ENCODE measurements at regions not wholly inside any gene's neighbourhood (a gene's known extent, or its start where the extent isn't known, plus 50 kb on each side); places are given as distances from the start of the nearest gene placed in this dataset.

- H3K36me3 ChIP-seq (ENCODE audit: insufficient read depth, low read length): no peaks in the 10 kb centered on the region
- no peak for TF ChIP-seq EZH2 (IDR thresholded peaks at IDR 0.05; ENCODE audit: borderline replicate concordance, low read depth, low read length, severe bottlenecking)
- TF ChIP-seq CTCF (IDR thresholded peaks at IDR 0.05; ENCODE audit: borderline replicate concordance, extremely low read depth, low read length, poor library complexity, severe bottlenecking): no peak
- no peak overlapping the region for H3K27ac ChIP-seq (ENCODE audit: low read length)
- H3K4me1 ChIP-seq (ENCODE audit: insufficient read depth, low read length): no peaks in the 10 kb centered on the region
- no peaks in the 10 kb centered on the region for H4K20me1 ChIP-seq (ENCODE audit: insufficient read depth, low read length)
- no peak overlapping the region for H3K4me2 ChIP-seq (ENCODE audit: insufficient read depth, low read length)
- H3K9ac ChIP-seq (ENCODE audit: low read depth, low read length): no peak overlapping the region
- H2AFZ ChIP-seq (ENCODE audit: low read depth, low read length): no peak overlapping the region
- H3K9me3 ChIP-seq (ENCODE audit: insufficient read depth, low read length, severe bottlenecking): no peaks in the 10 kb centered on the region
- H3K27me3 ChIP-seq (ENCODE audit: insufficient read depth, low read length, poor library complexity): peaks cover 6% of the 10 kb centered on the region
- ATAC-seq (ENCODE audit: insufficient read depth, low read depth): no peak
- no peak for DNase-seq
- H3K4me3 ChIP-seq (ENCODE audit: low read depth in 1 of 2, low read length in 2 of 2): no peak overlapping the region
- no peaks in the 10 kb centered on the region for H3K79me2 ChIP-seq (ENCODE audit: insufficient read depth, low read length)
These were observed 377.9 kb downstream of the CMPK2 start for GRCh38 chr2:6487765-6488164.

GRCh38 chr2:6492573-6492972 is 373.1 kb downstream of the CMPK2 start:
- Histone ChIP-seq H4K20me1 (ENCODE audit: insufficient read depth, low read length) (no peaks in the 10 kb centered on the region), H3K9ac (ENCODE audit: low read depth, low read length) (no peak overlapping the region), H3K9me3 (ENCODE audit: insufficient read depth, low read length, severe bottlenecking) (no peaks in the 10 kb centered on the region), H3K27ac (ENCODE audit: low read length) (no peak overlapping the region), H3K4me2 (ENCODE audit: insufficient read depth, low read length) (no peak overlapping the region), H3K79me2 (ENCODE audit: insufficient read depth, low read length) (no peaks in the 10 kb centered on the region), H3K27me3 (ENCODE audit: insufficient read depth, low read length, poor library complexity) (peaks cover 3% of the 10 kb centered on the region), H3K4me1 (ENCODE audit: insufficient read depth, low read length) (no peaks in the 10 kb centered on the region), H2AFZ (ENCODE audit: low read depth, low read length) (no peak overlapping the region), H3K4me3 (ENCODE audit: low read depth in 1 of 2, low read length in 2 of 2) (no peak overlapping the region), H3K36me3 (ENCODE audit: insufficient read depth, low read length) (no peaks in the 10 kb centered on the region)
- TF ChIP-seq EZH2 (IDR thresholded peaks at IDR 0.05; ENCODE audit: borderline replicate concordance, low read depth, low read length, severe bottlenecking) (no peak), CTCF (IDR thresholded peaks at IDR 0.05; ENCODE audit: borderline replicate concordance, extremely low read depth, low read length, poor library complexity, severe bottlenecking) (no peak)
- DNase-seq (no peak), ATAC-seq (ENCODE audit: insufficient read depth, low read depth) (no peak)

- ATAC-seq (ENCODE audit: insufficient read depth, low read depth) (no peak), DNase-seq (no peak)
- H3K4me2 ChIP-seq (ENCODE audit: insufficient read depth, low read length): no peak overlapping the region
- H3K4me3 ChIP-seq (ENCODE audit: low read depth in 1 of 2, low read length in 2 of 2): no peak overlapping the region
- no peaks in the 10 kb centered on the region for H3K79me2 ChIP-seq (ENCODE audit: insufficient read depth, low read length)
- no peaks in the 10 kb centered on the region for H3K9me3 ChIP-seq (ENCODE audit: insufficient read depth, low read length, severe bottlenecking)
- peaks cover 3% of the 10 kb centered on the region for H3K27me3 ChIP-seq (ENCODE audit: insufficient read depth, low read length, poor library complexity)
- H3K9ac ChIP-seq (ENCODE audit: low read depth, low read length): no peak overlapping the region
- H2AFZ ChIP-seq (ENCODE audit: low read depth, low read length): no peak overlapping the region
- H3K27ac ChIP-seq (ENCODE audit: low read length): no peak overlapping the region
- no peak for TF ChIP-seq EZH2 (IDR thresholded peaks at IDR 0.05; ENCODE audit: borderline replicate concordance, low read depth, low read length, severe bottlenecking)
- no peak for TF ChIP-seq CTCF (IDR thresholded peaks at IDR 0.05; ENCODE audit: borderline replicate concordance, extremely low read depth, low read length, poor library complexity, severe bottlenecking)
- H3K36me3 ChIP-seq (ENCODE audit: insufficient read depth, low read length): no peaks in the 10 kb centered on the region
- H3K4me1 ChIP-seq (ENCODE audit: insufficient read depth, low read length): no peaks in the 10 kb centered on the region
- no peaks in the 10 kb centered on the region for H4K20me1 ChIP-seq (ENCODE audit: insufficient read depth, low read length)
These were observed 372.4 kb downstream of the CMPK2 start for GRCh38 chr2:6493266-6493665.

GRCh38 chr2:6493669-6494068 is 372.0 kb downstream of the CMPK2 start:
- no peaks in the 10 kb centered on the region for H3K9me3 ChIP-seq (ENCODE audit: insufficient read depth, low read length, severe bottlenecking)
- no peak overlapping the region for H3K4me3 ChIP-seq (ENCODE audit: low read depth in 1 of 2, low read length in 2 of 2)
- no peaks in the 10 kb centered on the region for H3K79me2 ChIP-seq (ENCODE audit: insufficient read depth, low read length)
- no peaks in the 10 kb centered on the region for H3K36me3 ChIP-seq (ENCODE audit: insufficient read depth, low read length)
- no peaks in the 10 kb centered on the region for H4K20me1 ChIP-seq (ENCODE audit: insufficient read depth, low read length)
- TF ChIP-seq CTCF (IDR thresholded peaks at IDR 0.05; ENCODE audit: borderline replicate concordance, extremely low read depth, low read length, poor library complexity, severe bottlenecking) (no peak), EZH2 (IDR thresholded peaks at IDR 0.05; ENCODE audit: borderline replicate concordance, low read depth, low read length, severe bottlenecking) (no peak)
- ATAC-seq (ENCODE audit: insufficient read depth, low read depth) (no peak), DNase-seq (no peak)
- H3K4me2 ChIP-seq (ENCODE audit: insufficient read depth, low read length): no peak overlapping the region
- H2AFZ ChIP-seq (ENCODE audit: low read depth, low read length): no peak overlapping the region
- H3K27me3 ChIP-seq (ENCODE audit: insufficient read depth, low read length, poor library complexity): peaks cover 3% of the 10 kb centered on the region
- H3K27ac ChIP-seq (ENCODE audit: low read length): no peak overlapping the region
- no peak overlapping the region for H3K9ac ChIP-seq (ENCODE audit: low read depth, low read length)
- H3K4me1 ChIP-seq (ENCODE audit: insufficient read depth, low read length): no peaks in the 10 kb centered on the region
